GM23338 (cell line): ENCODE measurements at regions not wholly inside any gene's neighbourhood (a gene's known extent, or its start where the extent isn't known, plus 50 kb on each side); places are given as distances from the start of the nearest gene placed in this dataset.

Source experiments
- ATAC-seq: fragments of 200-7000 bp; cut with Tn5 transposase; 3 replicates; pipeline ENCODE4 v1.9.1; 2020
- DNase-seq: peaks from one replicate; pipeline ENCODE4 v3.0.0-alpha.2; 2015; ENCODE audit warnings: low spot score
- H2AFZ ChIP-seq: fragments of 200-600 bp; sonication (generic); 2 replicates; pipeline ENCODE4 v1.8.0; 2016; ENCODE audit warnings: antibody characterized with exemption, mild to moderate bottlenecking, moderate library complexity
- H3F3A ChIP-seq: fragments of 200-600 bp; sonication (generic); replicated peaks from 2 replicates; pipeline ENCODE4 v1.8.0; 2017; ENCODE audit warnings: antibody characterized with exemption, mixed run types, low read depth
- H3K27ac ChIP-seq: fragments of 200-600 bp; sonication (generic); 2 replicates; pipeline ENCODE4 v1.6.1; 2016; ENCODE audit warnings: low read depth
- H3K27me3 ChIP-seq: fragments of 200-600 bp; sonication (generic); 2 replicates; pipeline ENCODE4 v1.8.0; 2016; ENCODE audit warnings: mild to moderate bottlenecking, mixed run types, moderate library complexity; ENCODE audit not compliant: insufficient read depth
- H3K36me3 ChIP-seq: fragments of 200-600 bp; sonication (generic); 2 replicates; pipeline ENCODE4 v1.8.0; 2016; ENCODE audit warnings: mild to moderate bottlenecking; ENCODE audit not compliant: insufficient read depth
- H3K4me1 ChIP-seq: fragments of 200-600 bp; sonication (generic); 2 replicates; pipeline ENCODE4 v1.8.0; 2016; ENCODE audit warnings: mild to moderate bottlenecking, moderate library complexity; ENCODE audit not compliant: insufficient read depth
- H3K4me2 ChIP-seq: fragments of 200-600 bp; sonication (generic); 2 replicates; pipeline ENCODE4 v1.7.1; 2017; ENCODE audit warnings: mixed run types
- H3K4me3 ChIP-seq: fragments of 200-600 bp; sonication (generic); 2 replicates; pipeline ENCODE4 v1.6.1; 2016; ENCODE audit warnings: mixed run types
- H3K79me2 ChIP-seq: fragments of 200-600 bp; sonication (generic); replicated peaks from 2 replicates; pipeline ENCODE4 v1.8.0; 2017; ENCODE audit warnings: mild to moderate bottlenecking; ENCODE audit not compliant: insufficient read depth
- H3K9me2 ChIP-seq: fragments of 200-600 bp; sonication (generic); 2 replicates; pipeline ENCODE4 v1.8.0; 2017; ENCODE audit not compliant: insufficient read depth
- H4K20me1 ChIP-seq: fragments of 200-600 bp; sonication (generic); replicated peaks from 2 replicates; pipeline ENCODE4 v1.8.0; 2017; ENCODE audit warnings: mild to moderate bottlenecking; ENCODE audit not compliant: insufficient read depth
- H3K27ac Mint-ChIP-seq: 2 replicates; pipeline ENCODE4 v1.8.0; 2020; ENCODE audit warnings: inconsistent platforms, mild to moderate bottlenecking, moderate library complexity, mixed read lengths
- H3K27me3 Mint-ChIP-seq: 3 replicates; pipeline ENCODE4 v1.8.0; 2022; ENCODE audit warnings: low read depth, mild to moderate bottlenecking, moderate library complexity, mixed read lengths, inconsistent platforms; ENCODE audit not compliant: insufficient read depth, poor library complexity
- H3K36me3 Mint-ChIP-seq: 3 replicates; pipeline ENCODE4 v1.8.0; 2021; ENCODE audit warnings: low read depth, mild to moderate bottlenecking, inconsistent platforms, moderate library complexity, mixed read lengths
- H3K4me1 Mint-ChIP-seq: 3 replicates; pipeline ENCODE4 v1.8.0; 2020; ENCODE audit warnings: mild to moderate bottlenecking, inconsistent platforms, mixed read lengths
- H3K4me3 Mint-ChIP-seq: 3 replicates; pipeline ENCODE4 v1.8.0; 2021; ENCODE audit warnings: moderate library complexity, mild to moderate bottlenecking, inconsistent platforms, mixed read lengths
- H3K9me3 Mint-ChIP-seq: 3 replicates; pipeline ENCODE4 v1.8.0; 2020; ENCODE audit warnings: moderate library complexity, mild to moderate bottlenecking, inconsistent platforms, mixed read lengths
- CREB1 ChIP-seq: fragments of 250-450 bp; sonication (Bioruptor Pico); IDR thresholded peaks from 2 replicates; pipeline ENCODE4 v1.5.0; 2020; ENCODE audit warnings: low read depth, mild to moderate bottlenecking, moderate library complexity
- CTCF ChIP-seq, 2 experiments: fragments of 200-600 bp in 1 of 2; sonication (generic) in 1 of 2; conservative IDR thresholded peaks; 2 replicates each; pipeline versions ENCODE4 v1.5.1 to v1.6.1; 2016 to 2017; ENCODE audit warnings: antibody characterized with exemption in 2 of 2, low read depth in 2 of 2, mild to moderate bottlenecking in 2 of 2, moderate library complexity in 1 of 2
- ETS1 ChIP-seq: IDR thresholded peaks from 2 replicates; pipeline ENCODE4 v1.6.1; 2016; ENCODE audit warnings: antibody characterized with exemption
- EZH2 ChIP-seq: fragments of 200-600 bp; sonication (generic); IDR thresholded peaks from one replicate; pipeline ENCODE4 v1.8.0; 2017; ENCODE audit warnings: antibody characterized with exemption, mild to moderate bottlenecking, low read depth; ENCODE audit not compliant: unreplicated experiment
- EZH2phosphoT487 ChIP-seq: fragments of 200-600 bp; sonication (generic); IDR thresholded peaks from one replicate; pipeline ENCODE4 v1.8.1; 2018; ENCODE audit warnings: antibody characterized with exemption; ENCODE audit not compliant: unreplicated experiment
- JUNB ChIP-seq: IDR thresholded peaks from one replicate; pipeline ENCODE4 v1.6.1; 2016; ENCODE audit warnings: antibody characterized with exemption; ENCODE audit not compliant: unreplicated experiment
- NANOG ChIP-seq: IDR thresholded peaks from 2 replicates; pipeline ENCODE4 v1.6.1; 2016; ENCODE audit warnings: antibody characterized with exemption, borderline replicate concordance
- POLR2AphosphoS5 ChIP-seq: IDR thresholded peaks from 2 replicates; pipeline ENCODE4 v1.6.1; 2016; ENCODE audit warnings: antibody characterized with exemption, low read depth
- REST ChIP-seq: IDR thresholded peaks from one replicate; pipeline ENCODE4 v1.6.1; 2018; ENCODE audit warnings: antibody characterized with exemption; ENCODE audit not compliant: unreplicated experiment
- STAT1 ChIP-seq: IDR thresholded peaks from one replicate; pipeline ENCODE4 v1.6.1; 2016; ENCODE audit warnings: antibody characterized with exemption; ENCODE audit not compliant: unreplicated experiment
- ZNF114 ChIP-seq: fragments of 250-450 bp; sonication (Bioruptor Pico); IDR thresholded peaks from 2 replicates; pipeline ENCODE4 v1.5.0; 2020; ENCODE audit warnings: mild to moderate bottlenecking, moderate library complexity
- ZNF331 ChIP-seq: fragments of 250-450 bp; sonication (Bioruptor Pico); IDR thresholded peaks from 2 replicates; pipeline ENCODE4 v1.5.0; 2020; ENCODE audit warnings: low read depth, mild to moderate bottlenecking, moderate library complexity
- ZNF462 ChIP-seq: fragments of 250-450 bp; sonication (Bioruptor Pico); IDR thresholded peaks from 2 replicates; pipeline ENCODE4 v1.5.0; 2020; ENCODE audit warnings: mild to moderate bottlenecking, moderate library complexity

GRCh38 chr5:174376726-174377373 lies 331.3 kb downstream of the NSG2 start:
- Mint-ChIP-seq H3K27ac (no peak overlapping the region), H3K4me1 (no peaks in the 10 kb centered on the region), H3K27me3 (no peaks in the 10 kb centered on the region), H3K36me3 (no peaks in the 10 kb centered on the region), H3K9me3 (no peaks in the 10 kb centered on the region; the same call in 2 of the 3 replicates), H3K4me3 (no peak overlapping the region)
- Histone ChIP-seq H3K4me1 (no peaks in the 10 kb centered on the region), H3K36me3 (no peaks in the 10 kb centered on the region), H4K20me1 (no peaks in the 10 kb centered on the region), H3K4me3 (no peak overlapping the region), H3K4me2 (no peak overlapping the region), H3K27ac (no peak overlapping the region), H3K9me2 (no peaks in the 10 kb centered on the region), H3F3A (no peaks in the 10 kb centered on the region), H2AFZ (no peak overlapping the region), H3K79me2 (no peaks in the 10 kb centered on the region), H3K27me3 (no peaks in the 10 kb centered on the region)
- no peak for TF ChIP-seq REST
- no peak for TF ChIP-seq ETS1
- no peak for TF ChIP-seq CTCF (conservative IDR thresholded peaks at IDR 0.05; ENCODE audit: low read depth in 2 of 2)
- no peak for TF ChIP-seq EZH2phosphoT487
- TF ChIP-seq STAT1: no peak
- TF ChIP-seq ZNF462 (CRISPR knock-in tag): no peak
- TF ChIP-seq ZNF114 (CRISPR knock-in tag): no peak
- no peak for TF ChIP-seq ZNF331 (CRISPR knock-in tag)
- TF ChIP-seq EZH2: no peak
- TF ChIP-seq CREB1 (CRISPR knock-in tag): no peak
- TF ChIP-seq POLR2AphosphoS5: no peak
- no peak for TF ChIP-seq JUNB
- no peak for TF ChIP-seq NANOG
- ATAC-seq (no peak), DNase-seq (no peak)
